Nephron progenitor cell (in vitro differentiated cells): ENCODE measurements at regions not wholly inside any gene's neighbourhood (a gene's known extent, or its start where the extent isn't known, plus 50 kb on each side); places are given as distances from the start of the nearest gene placed in this dataset.

Source experiments
- DNase-seq: peaks from one replicate; pipeline ENCODE4 v3.0.0; 2021
- H3K27ac Mint-ChIP-seq: 2 replicates; pipeline ENCODE4 v1.8.0; 2021; ENCODE audit warnings: mild to moderate bottlenecking, moderate library complexity, mixed read lengths
- H3K27me3 Mint-ChIP-seq: 2 replicates; pipeline ENCODE4 v1.8.0; 2021; ENCODE audit warnings: mild to moderate bottlenecking, low read depth, mixed read lengths; ENCODE audit not compliant: poor library complexity
- H3K36me3 Mint-ChIP-seq: 2 replicates; pipeline ENCODE4 v1.8.0; 2021; ENCODE audit warnings: low read depth, mixed read lengths
- H3K4me1 Mint-ChIP-seq: 2 replicates; pipeline ENCODE4 v1.8.0; 2021; ENCODE audit warnings: mixed read lengths
- H3K4me3 Mint-ChIP-seq: 2 replicates; pipeline ENCODE4 v1.8.0; 2021; ENCODE audit warnings: mild to moderate bottlenecking, moderate library complexity, mixed read lengths
- H3K9me3 Mint-ChIP-seq: 2 replicates; pipeline ENCODE4 v1.8.0; 2021; ENCODE audit warnings: mild to moderate bottlenecking, moderate library complexity, mixed read lengths
- TF ChIP-seq, protein P1 (sequence below): fragments of 200-600 bp; sonication (generic); IDR thresholded peaks from 2 replicates; pipeline ENCODE4 v1.5.0; 2021; ENCODE audit warnings: antibody characterized with exemption

GRCh38 chr13:112238436-112238995 lies 137.6 kb upstream of the SPACA7 start:
- peaks cover 29% of the 10 kb centered on the region for H3K27me3 Mint-ChIP-seq
- no peak overlapping the region for H3K4me3 Mint-ChIP-seq
- H3K36me3 Mint-ChIP-seq = no peaks in the 10 kb centered on the region
- TF ChIP-seq, protein P1, sequence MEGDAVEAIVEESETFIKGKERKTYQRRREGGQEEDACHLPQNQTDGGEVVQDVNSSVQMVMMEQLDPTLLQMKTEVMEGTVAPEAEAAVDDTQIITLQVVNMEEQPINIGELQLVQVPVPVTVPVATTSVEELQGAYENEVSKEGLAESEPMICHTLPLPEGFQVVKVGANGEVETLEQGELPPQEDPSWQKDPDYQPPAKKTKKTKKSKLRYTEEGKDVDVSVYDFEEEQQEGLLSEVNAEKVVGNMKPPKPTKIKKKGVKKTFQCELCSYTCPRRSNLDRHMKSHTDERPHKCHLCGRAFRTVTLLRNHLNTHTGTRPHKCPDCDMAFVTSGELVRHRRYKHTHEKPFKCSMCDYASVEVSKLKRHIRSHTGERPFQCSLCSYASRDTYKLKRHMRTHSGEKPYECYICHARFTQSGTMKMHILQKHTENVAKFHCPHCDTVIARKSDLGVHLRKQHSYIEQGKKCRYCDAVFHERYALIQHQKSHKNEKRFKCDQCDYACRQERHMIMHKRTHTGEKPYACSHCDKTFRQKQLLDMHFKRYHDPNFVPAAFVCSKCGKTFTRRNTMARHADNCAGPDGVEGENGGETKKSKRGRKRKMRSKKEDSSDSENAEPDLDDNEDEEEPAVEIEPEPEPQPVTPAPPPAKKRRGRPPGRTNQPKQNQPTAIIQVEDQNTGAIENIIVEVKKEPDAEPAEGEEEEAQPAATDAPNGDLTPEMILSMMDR = no peak
- peaks cover 13% of the 10 kb centered on the region for H3K9me3 Mint-ChIP-seq
- H3K27ac Mint-ChIP-seq = no peak overlapping the region
- DNase-seq = no peak
- H3K4me1 Mint-ChIP-seq = peaks cover 9% of the 10 kb centered on the region

- H3K27ac Mint-ChIP-seq = no peak overlapping the region
- H3K4me1 Mint-ChIP-seq = peaks cover 4% of the 10 kb centered on the region
- TF ChIP-seq, protein P1 = no peak
- H3K27me3 Mint-ChIP-seq = peaks cover 26% of the 10 kb centered on the region
- H3K36me3 Mint-ChIP-seq = no peaks in the 10 kb centered on the region
- H3K9me3 Mint-ChIP-seq = peaks cover 13% of the 10 kb centered on the region
- DNase-seq = no peak
- H3K4me3 Mint-ChIP-seq = no peak overlapping the region
Measured at GRCh38 chr13:112240076-112240475, 136.1 kb upstream of the SPACA7 start.

- DNase-seq = no peak
- Mint-ChIP-seq H3K27ac (peak overlapping the region; percentile 87), H3K9me3 (peaks cover 13% of the 10 kb centered on the region), H3K4me3 (no peak overlapping the region), H3K36me3 (no peaks in the 10 kb centered on the region), H3K4me1 (peaks cover 4% of the 10 kb centered on the region), H3K27me3 (peaks cover 23% of the 10 kb centered on the region)
- TF ChIP-seq, protein P1 = no peak
Measured at GRCh38 chr13:112241288-112241687, 134.9 kb upstream of the SPACA7 start.

DNA sequence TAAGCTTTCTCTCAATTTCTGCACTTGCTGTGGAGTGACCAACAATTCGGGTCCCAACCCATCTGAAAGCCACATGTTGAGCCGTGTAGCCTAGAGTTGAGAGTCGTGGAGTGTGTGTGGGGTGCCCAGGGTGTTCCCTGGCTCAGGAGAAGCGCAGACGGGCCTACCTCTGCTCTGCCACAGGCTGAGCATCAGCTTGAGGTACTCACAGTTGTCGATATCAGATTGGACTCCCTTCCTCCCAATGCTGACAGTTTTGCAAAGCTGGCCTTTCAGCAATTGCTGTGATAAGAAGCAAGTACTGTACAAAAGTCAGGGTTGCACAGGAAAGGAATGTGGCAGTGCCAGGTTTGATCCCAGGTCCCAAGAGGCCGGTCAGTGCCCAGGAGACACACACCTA lies 133.4 kb upstream of the SPACA7 start:
- Mint-ChIP-seq H3K36me3 (no peaks in the 10 kb centered on the region), H3K4me1 (peaks cover 5% of the 10 kb centered on the region)

DNA sequence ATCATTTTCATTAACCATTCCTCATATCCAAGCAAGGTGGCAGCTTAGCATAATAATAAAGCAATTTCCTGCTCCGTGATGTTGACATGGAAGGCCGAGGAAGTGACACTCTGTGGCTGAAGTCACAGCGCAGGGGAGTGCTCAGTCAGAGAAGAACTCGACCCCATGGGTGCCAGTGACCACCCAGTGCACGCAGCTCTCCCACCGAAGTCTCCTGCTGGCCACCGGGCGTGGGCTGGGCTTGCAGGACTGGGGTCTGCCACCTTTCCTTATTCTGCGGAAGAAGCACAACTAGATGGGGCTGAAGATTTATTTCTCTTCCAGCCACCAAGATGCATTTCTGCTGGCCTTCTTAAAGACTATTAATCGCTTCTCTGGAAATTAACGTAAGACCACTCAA lies 132.1 kb upstream of the SPACA7 start:
- H3K9me3 Mint-ChIP-seq = peaks cover 5% of the 10 kb centered on the region
- H3K4me1 Mint-ChIP-seq = peaks cover 14% of the 10 kb centered on the region
- TF ChIP-seq, protein P1 = no peak
- no peak overlapping the region for H3K27ac Mint-ChIP-seq
- no peaks in the 10 kb centered on the region for H3K36me3 Mint-ChIP-seq
- H3K4me3 Mint-ChIP-seq = no peak overlapping the region
- H3K27me3 Mint-ChIP-seq = peaks cover 17% of the 10 kb centered on the region
- DNase-seq = no peak

More for the DNA sequence above, 133.4 kb upstream of the SPACA7 start:
- peaks cover 19% of the 10 kb centered on the region for H3K27me3 Mint-ChIP-seq
- H3K9me3 Mint-ChIP-seq = peaks cover 10% of the 10 kb centered on the region
- H3K4me3 Mint-ChIP-seq = no peak overlapping the region
- H3K27ac Mint-ChIP-seq = no peak overlapping the region
- no peak for DNase-seq
- TF ChIP-seq, protein P1 = no peak

DNA sequence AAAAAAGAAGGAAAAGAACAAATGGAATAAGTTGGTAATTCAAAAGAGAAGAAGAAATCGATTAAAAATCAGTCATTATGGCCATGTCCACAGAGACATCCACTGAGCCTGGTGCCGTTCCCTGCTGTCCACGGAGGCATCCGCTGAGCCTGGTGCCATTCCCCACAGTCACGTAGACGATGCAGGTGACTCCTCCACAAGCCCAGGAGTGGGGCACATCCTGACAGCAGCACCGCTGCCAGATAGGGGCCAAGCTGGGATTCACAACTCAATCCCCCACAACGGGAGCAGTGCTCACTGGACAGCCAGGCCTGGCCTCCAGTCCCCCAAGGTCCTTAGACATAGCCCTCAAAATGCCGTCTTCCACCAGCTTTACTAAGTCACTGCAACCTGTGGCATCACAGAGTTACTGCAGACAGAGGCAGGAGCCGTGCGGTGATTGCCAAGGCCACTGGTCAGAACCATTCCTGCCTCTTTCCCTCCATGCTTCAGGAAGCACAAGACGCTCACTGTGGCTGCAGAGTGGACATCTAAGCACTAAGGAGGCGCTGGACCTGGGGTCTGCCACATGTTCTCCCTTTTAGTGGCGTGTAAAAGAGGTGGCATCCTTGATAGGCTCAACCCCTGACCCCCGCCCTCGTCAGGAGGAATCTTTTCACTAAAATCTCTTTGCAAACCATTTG lies 131.5 kb upstream of the SPACA7 start:
- Mint-ChIP-seq H3K27me3 (peaks cover 17% of the 10 kb centered on the region), H3K9me3 (peaks cover under 1% of the 10 kb centered on the region), H3K27ac (no peak overlapping the region), H3K36me3 (no peaks in the 10 kb centered on the region), H3K4me1 (peaks cover 14% of the 10 kb centered on the region), H3K4me3 (no peak overlapping the region)
- TF ChIP-seq, protein P1 = no peak
- no peak for DNase-seq
